PC-9 (cell line): ENCODE measurements at regions not wholly inside any gene's neighbourhood (a gene's known extent, or its start where the extent isn't known, plus 50 kb on each side); places are given as distances from the start of the nearest gene placed in this dataset.

Experiments used
- CTCF ChIP-seq: fragments of 200-600 bp; sonication (generic); conservative IDR thresholded peaks from 2 replicates; pipeline ENCODE4 v1.6.1; 2017; ENCODE audit warnings: mixed run types, antibody characterized with exemption, mild to moderate bottlenecking, moderate library complexity
- EZH2 ChIP-seq: fragments of 200-600 bp; sonication (generic); IDR thresholded peaks from 2 replicates; pipeline ENCODE4 v1.8.0; 2017; ENCODE audit warnings: antibody characterized with exemption, low read depth

- TF ChIP-seq EZH2 (no peak), CTCF (no peak)
These were observed 109.0 kb downstream of the OLFM1 start for GRCh38 chr9:135196474-135196873.
